ENCODE measurements at regions not wholly inside any gene's neighbourhood (a gene's known extent, or its start where the extent isn't known, plus 50 kb on each side); places are given as distances from the start of the nearest gene placed in this dataset.

DNA sequence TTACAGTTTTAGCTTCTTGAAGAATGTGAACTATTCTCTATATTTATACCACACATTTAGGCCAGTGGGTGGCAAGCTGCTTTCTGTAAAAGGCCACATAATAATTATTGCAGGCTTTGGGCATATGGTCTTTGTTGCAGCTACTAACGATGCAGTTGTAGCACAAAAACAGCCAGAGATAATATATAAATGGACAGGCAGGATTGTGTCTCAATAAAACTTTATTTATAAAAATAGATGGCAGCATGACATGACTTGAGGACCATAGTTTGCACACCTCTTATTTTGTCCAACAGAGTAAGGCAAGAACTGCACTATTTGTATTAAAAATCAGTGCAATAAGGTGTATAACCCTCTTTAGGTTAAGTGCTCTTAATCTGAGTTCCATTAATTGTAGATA lies 415.0 kb downstream of the ANXA1 start:
- no peak for DNase-seq

- no peak for DNase-seq
These were observed 421.6 kb downstream of the ANXA1 start for GRCh38 chr9:73573235-73573634.

GRCh38 chr9:73575101-73576060 lies 423.7 kb downstream of the ANXA1 start:
- no peak for DNase-seq

DNA sequence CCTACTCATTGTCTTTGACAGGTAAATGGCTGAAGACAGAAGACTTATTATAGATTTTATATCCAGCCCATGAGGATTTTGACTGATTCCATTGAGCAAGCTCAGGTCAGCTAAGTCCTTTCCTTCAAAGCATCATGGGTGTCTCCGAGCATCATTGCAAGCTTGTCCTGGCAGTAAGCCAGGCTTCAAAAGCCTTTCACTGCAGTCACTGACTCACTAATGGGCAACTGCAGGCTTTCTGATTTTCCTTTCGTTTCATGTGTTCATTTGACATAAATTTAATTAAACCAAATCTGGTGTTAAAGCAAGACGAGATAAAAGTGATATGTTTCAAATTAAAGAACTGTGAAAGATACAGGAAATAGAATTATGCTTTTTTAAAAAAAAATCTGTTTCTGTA lies 426.2 kb downstream of the ANXA1 start:
- no peak for DNase-seq

- DNase-seq, result no peak
These were observed 428.2 kb downstream of the ANXA1 start for GRCh38 chr9:73579823-73580222.

DNA sequence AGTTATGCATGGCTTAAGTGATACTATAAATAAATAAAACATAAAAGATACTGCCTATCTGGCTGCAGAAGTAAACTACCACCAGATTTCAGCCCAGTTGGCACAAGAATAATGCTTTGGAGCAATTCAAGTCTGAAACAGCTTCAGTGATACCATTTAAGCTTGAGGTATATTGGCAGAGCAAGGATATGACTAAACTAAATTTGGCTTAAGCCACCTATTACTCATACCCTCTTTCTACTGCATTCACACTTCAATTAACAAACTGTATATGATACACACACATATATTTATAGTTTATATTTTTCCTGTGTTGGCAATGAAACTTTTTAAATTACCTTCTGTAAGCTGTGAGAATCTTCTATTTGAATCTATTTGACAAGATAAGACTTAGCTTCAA lies 431.9 kb downstream of the ANXA1 start:
- no peak for DNase-seq

DNA sequence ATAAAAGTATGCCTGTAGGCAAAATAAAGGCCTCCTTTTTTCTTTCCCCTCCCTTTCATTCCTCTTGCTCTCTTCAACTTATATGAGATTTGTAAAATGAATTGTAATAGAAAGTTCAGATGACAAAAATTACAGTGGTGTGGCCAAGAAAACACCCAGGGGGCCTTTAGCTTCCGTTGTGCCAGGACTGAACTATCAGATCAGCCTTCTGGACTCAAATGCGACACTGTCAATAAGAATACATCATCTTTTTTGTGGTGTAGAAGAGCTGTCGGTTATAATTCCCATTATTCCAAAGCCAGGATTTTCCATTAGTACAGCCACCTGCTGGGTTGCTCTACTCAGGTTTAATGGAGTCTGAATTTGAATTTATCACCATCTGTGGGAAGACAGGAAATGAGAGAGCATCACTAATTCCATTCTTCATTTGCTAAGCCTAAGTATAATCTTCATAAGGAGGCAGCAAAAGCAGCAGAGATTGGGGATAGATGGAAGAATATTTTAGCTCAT lies 443.4 kb downstream of the ANXA1 start:
- no peak for DNase-seq

DNA sequence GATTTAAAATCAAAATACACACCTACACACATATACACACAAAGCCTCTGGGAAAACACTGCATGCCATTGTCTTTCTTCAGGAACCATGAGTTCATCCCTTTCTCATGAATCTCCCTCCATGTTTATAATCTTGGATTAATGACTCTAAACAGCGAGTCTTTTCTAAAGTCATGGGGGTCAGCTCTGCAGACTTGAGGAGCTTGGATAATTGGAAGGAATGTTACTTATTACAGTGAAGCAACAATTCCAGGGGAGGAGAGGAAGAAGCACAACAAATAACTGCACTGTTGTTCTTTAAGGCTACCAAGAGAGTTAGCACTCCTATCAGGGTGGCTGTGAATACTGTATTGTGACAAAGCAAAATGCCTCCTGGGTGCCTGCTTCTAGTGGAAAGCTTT lies 444.7 kb downstream of the ANXA1 start:
- no peak for DNase-seq

GRCh38 chr9:73597039-73597438 lies 445.4 kb downstream of the ANXA1 start:
- DNase-seq, result no peak

GRCh38 chr9:73597771-73598170 lies 446.1 kb downstream of the ANXA1 start:
- no peak for DNase-seq

DNA sequence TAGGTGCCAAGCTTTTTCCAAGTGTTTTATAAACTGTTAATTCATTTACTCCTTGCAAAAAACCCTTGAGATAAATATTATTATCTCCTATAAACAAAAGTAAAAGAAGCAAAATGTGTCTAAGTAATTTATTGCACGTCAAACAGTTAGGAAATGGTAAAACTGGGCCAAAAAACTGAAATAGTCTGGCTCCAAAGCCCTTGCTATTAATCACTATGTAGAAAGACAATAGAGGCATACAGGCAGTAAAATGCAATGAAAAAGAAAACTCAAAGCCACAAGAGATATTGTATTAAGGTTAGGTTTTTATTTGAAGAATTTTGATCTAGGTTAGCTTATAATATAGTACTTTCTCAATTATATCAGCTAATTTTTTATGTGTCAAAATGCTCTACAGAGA lies 457.7 kb downstream of the ANXA1 start:
- no peak for DNase-seq

DNA sequence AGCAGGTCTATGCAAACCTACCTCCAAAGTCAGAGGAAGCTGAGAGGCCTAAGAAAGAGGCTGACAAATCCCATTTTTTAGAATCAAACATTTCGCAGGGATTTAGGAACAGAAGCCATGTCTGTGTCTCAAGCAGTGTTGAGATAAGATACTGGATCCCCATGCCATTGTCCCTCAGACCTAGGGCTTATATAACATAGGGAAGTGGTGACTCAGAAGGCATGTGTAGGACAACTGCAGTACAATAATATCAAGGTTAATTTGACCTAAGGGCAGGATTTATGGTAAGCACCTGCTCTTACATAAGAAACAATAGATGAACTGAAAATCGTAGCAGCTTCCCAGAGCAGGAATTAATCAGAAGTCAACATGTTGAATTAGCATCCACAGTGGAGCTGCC lies 459.4 kb downstream of the ANXA1 start:
- DNase-seq, result no peak

DNA sequence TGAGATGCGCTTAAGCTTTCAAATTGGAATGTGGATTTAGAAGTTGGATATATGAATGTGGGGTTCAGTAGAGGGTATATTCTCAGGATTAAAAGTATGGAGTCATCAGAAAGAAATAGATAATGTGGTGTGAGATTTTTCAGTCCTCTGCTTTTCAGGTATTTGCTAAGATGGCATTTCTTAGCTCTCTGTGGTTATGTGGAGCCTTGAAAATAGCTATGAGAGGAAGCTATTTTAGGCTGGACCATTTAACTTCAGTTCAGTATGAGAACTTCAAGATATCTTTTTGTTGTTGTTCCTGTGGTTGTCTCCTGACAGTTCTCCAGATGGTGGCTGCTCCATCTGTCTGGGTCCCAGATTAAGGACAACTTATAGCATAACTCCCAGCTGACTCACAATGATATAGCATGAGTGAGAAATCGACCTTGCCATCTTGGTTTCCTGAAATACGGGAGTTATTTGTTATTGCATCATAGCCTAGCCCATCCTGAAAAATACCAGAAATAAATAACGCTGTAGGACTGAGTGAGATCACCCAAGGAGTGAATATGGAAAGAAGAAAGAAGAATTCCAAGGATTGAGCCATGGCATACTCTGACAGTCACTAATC lies 461.5 kb downstream of the ANXA1 start:
- DNase-seq, result no peak

DNA sequence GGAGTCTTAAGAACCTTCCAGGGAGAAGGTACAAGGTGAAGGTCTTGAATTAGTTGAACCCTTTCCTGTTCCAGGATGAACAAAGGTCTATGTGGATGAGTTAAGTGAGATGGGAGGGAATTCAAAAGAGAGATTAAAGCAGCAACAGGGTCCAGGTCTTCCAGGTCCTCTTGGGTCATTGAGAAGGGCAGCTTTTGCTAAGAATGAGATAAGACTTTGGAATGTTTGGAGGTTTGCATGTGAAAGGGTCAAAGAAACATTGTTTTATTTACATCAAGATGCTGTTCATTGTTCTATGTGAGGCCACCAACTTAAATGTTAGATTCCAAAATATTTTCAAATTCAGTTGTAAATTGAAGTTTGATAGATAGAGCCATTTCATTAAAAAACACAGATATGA lies 463.9 kb downstream of the ANXA1 start:
- no peak for DNase-seq

DNA sequence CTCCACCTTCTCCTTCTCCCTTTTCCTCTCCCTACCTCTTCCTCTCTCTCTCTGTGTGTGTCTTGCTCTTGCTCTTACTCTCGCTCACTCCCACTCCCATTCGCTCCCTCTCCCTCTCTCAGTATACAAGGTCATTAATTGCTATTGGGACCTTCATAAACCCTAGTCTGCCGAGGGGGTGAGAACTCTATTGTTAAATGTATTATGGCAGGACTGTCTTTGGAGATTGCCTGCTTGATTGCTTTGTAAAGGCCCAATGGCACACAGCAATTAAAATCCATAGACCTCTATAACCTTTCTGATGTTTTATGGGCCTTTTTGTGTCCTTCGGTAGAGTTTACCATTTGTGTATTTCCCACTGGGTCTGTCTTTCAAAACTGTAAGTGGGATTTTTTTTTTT lies 465.9 kb downstream of the ANXA1 start:
- DNase-seq, result no peak

GRCh38 chr9:73640971-73641370 lies 489.3 kb downstream of the ANXA1 start:
- no peak for DNase-seq

GRCh38 chr9:73643379-73644013 lies 491.8 kb downstream of the ANXA1 start:
- DNase-seq, result no peak

- DNase-seq, result no peak
These were observed 495.9 kb downstream of the ANXA1 start for GRCh38 chr9:73647560-73647959.

DNA sequence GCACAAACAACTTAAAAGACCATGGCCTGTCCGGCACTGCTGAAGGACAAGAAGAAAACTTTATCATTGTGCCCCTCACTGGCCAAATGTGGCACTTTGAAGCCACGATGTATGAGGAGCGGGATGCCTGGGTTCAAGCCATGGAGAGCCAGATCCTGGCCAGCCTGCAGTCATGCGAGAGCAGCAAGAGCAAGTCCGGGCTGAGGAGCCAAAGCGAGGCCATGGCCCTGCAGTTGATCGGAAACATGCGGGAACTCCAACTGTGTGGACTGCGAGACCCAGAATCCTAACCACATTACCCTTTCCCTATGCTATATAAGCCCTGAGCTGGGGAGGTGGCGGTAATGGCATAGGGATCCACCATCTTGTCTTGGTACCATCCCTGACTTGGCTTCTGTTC lies 497.9 kb downstream of the ANXA1 start:
- DNase-seq, result no peak

DNA sequence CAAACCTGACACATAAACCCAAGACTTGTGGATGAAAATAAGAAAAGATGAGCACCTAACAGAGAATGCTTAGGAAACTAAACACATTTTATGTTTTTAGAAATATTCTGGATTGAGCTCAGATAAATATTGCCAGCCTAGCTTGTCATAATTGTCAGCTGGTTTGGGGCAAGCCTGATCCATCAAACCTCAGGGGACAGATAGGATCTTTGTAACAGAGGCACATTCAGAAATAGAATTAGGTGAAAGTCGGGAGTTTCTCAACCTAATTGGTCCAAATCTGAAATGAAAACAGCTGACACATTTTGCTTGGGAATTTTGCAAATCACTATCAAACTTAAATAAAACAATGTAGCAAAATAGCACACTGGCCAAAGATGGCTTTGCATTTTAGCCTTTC lies 503.7 kb downstream of the ANXA1 start:
- no peak for DNase-seq

- DNase-seq, result no peak
These were observed 504.2 kb downstream of the ANXA1 start for GRCh38 chr9:73655831-73656230.

DNA sequence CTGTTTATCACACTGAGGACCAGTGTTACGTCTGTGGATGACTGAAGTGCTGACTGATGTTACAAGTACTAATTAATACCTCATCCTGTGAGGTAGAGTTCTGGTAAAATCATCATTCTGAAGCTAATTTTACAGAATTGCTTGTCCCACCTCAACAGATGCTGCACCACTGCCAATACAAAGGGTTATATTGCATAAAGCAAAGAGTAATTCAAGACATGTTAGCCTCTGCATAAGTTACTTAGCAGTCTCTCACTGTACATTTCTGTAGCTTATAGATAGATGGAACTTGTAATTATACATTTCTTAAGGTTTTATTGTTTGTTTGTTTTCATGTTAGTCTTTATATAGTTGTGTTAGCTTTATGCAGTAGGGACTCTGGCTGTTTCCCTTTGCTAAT lies 513.6 kb downstream of the ANXA1 start:
- DNase-seq, result no peak

DNA sequence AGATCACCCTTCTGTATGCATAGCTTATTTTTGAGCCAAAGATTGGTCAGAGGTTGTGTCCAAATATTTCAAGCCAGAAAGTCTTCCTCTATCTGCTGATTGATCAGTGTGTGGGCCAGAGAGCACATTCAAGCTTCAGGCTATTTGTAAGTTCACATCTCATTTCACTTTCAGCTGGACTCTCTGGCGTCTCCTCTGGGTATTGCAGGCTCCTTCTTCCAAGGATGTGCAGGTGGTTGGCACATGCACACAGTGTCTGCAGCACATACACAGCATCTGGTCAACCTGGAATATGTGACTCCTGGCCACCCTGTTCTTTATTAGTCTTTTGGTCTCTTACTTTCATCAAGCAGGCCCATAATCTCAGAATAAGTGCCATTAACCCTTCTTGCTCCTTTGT lies 516.1 kb downstream of the ANXA1 start:
- no peak for DNase-seq

- DNase-seq, result no peak
These were observed 529.2 kb downstream of the ANXA1 start for GRCh38 chr9:73680831-73681230.
